ENCODE measurements at regions not wholly inside any gene's neighbourhood (a gene's known extent, or its start where the extent isn't known, plus 50 kb on each side); places are given as distances from the start of the nearest gene placed in this dataset.

GRCh38 chr3:72385167-72385566 lies 463.1 kb downstream of the SHQ1 start:
- DNase-seq (ENCODE audit: low read depth) (no peak), FAIRE-seq (no peak)
- Histone ChIP-seq H4K20me1 (ENCODE audit: insufficient read depth, low read length) (peaks cover 99% of the 10 kb centered on the region), H3K9ac (ENCODE audit: low read length) (no peak overlapping the region), H3K9me3 (ENCODE audit: insufficient read depth, low read depth, low read length) (no peaks in the 10 kb centered on the region), H3K27ac (ENCODE audit: low read depth, low read length) (no peak overlapping the region), H3K4me1 (ENCODE audit: insufficient read depth, low read length) (peaks cover 8% of the 10 kb centered on the region), H3K4me3 (ENCODE audit: insufficient read depth, low read depth, low read length) (no peak overlapping the region), H2AFZ (ENCODE audit: low read depth, low read length) (no peak overlapping the region), H3K36me3 (ENCODE audit: insufficient read depth, low read length) (no peaks in the 10 kb centered on the region), H3K79me2 (ENCODE audit: insufficient read depth, low read length) (peaks cover 98% of the 10 kb centered on the region), H3K27me3 (ENCODE audit: insufficient read depth, low read length) (no peaks in the 10 kb centered on the region), H3K4me2 (ENCODE audit: low read length) (no peak overlapping the region)
- Mint-ChIP-seq H3K4me3 (ENCODE audit: unreplicated experiment) (no peak overlapping the region), H3K27ac (ENCODE audit: unreplicated experiment) (no peak overlapping the region), H3K36me3 (ENCODE audit: low read depth, unreplicated experiment) (no peaks in the 10 kb centered on the region), H3K27me3 (ENCODE audit: low read depth, unreplicated experiment) (no peaks in the 10 kb centered on the region), H3K9me3 (ENCODE audit: unreplicated experiment) (no peaks in the 10 kb centered on the region), H3K4me1 (ENCODE audit: low read depth, unreplicated experiment) (peaks cover 48% of the 10 kb centered on the region)
- TF ChIP-seq EZH2 (IDR thresholded peaks at IDR 0.05; ENCODE audit: insufficient read depth, low read length) (no peak), CTCF (IDR thresholded peaks at IDR 0.05; ENCODE audit: insufficient read depth, low read depth, low read length) (no peak)

GRCh38 chr3:72384602-72385001 lies 463.6 kb downstream of the SHQ1 start:
- H3K9ac ChIP-seq (ENCODE audit: low read length): no peak overlapping the region
- no peak for DNase-seq (ENCODE audit: low read depth)
- FAIRE-seq: no peak
- no peak overlapping the region for H3K4me2 ChIP-seq (ENCODE audit: low read length)
- Mint-ChIP-seq H3K9me3 (ENCODE audit: unreplicated experiment) (no peaks in the 10 kb centered on the region), H3K27me3 (ENCODE audit: low read depth, unreplicated experiment) (no peaks in the 10 kb centered on the region), H3K4me3 (ENCODE audit: unreplicated experiment) (no peak overlapping the region), H3K36me3 (ENCODE audit: low read depth, unreplicated experiment) (no peaks in the 10 kb centered on the region), H3K27ac (ENCODE audit: unreplicated experiment) (no peak overlapping the region), H3K4me1 (ENCODE audit: low read depth, unreplicated experiment) (peaks cover 48% of the 10 kb centered on the region)
- peaks cover 13% of the 10 kb centered on the region for H3K4me1 ChIP-seq (ENCODE audit: insufficient read depth, low read length)
- H2AFZ ChIP-seq (ENCODE audit: low read depth, low read length): no peak overlapping the region
- H3K27me3 ChIP-seq (ENCODE audit: insufficient read depth, low read length): no peaks in the 10 kb centered on the region
- H3K9me3 ChIP-seq (ENCODE audit: insufficient read depth, low read depth, low read length): no peaks in the 10 kb centered on the region
- no peak for TF ChIP-seq CTCF (IDR thresholded peaks at IDR 0.05; ENCODE audit: insufficient read depth, low read depth, low read length)
- H3K4me3 ChIP-seq (ENCODE audit: insufficient read depth, low read depth, low read length): no peak overlapping the region
- H3K36me3 ChIP-seq (ENCODE audit: insufficient read depth, low read length): no peaks in the 10 kb centered on the region
- H3K79me2 ChIP-seq (ENCODE audit: insufficient read depth, low read length): peaks cover 97% of the 10 kb centered on the region
- H4K20me1 ChIP-seq (ENCODE audit: insufficient read depth, low read length): peaks cover 99% of the 10 kb centered on the region
- no peak overlapping the region for H3K27ac ChIP-seq (ENCODE audit: low read depth, low read length)

GRCh38 chr3:72383883-72384282 lies 464.4 kb downstream of the SHQ1 start:
- Histone ChIP-seq H3K4me1 (ENCODE audit: insufficient read depth, low read length) (peaks cover 14% of the 10 kb centered on the region), H3K4me2 (ENCODE audit: low read length) (no peak overlapping the region), H3K27me3 (ENCODE audit: insufficient read depth, low read length) (no peaks in the 10 kb centered on the region), H3K9ac (ENCODE audit: low read length) (no peak overlapping the region), H3K4me3 (ENCODE audit: insufficient read depth, low read depth, low read length) (no peak overlapping the region), H3K36me3 (ENCODE audit: insufficient read depth, low read length) (peaks cover 1% of the 10 kb centered on the region), H2AFZ (ENCODE audit: low read depth, low read length) (no peak overlapping the region), H3K27ac (ENCODE audit: low read depth, low read length) (no peak overlapping the region), H3K79me2 (ENCODE audit: insufficient read depth, low read length) (peaks cover 95% of the 10 kb centered on the region), H4K20me1 (ENCODE audit: insufficient read depth, low read length) (peaks cover 99% of the 10 kb centered on the region), H3K9me3 (ENCODE audit: insufficient read depth, low read depth, low read length) (no peaks in the 10 kb centered on the region)
- Mint-ChIP-seq H3K4me3 (ENCODE audit: unreplicated experiment) (no peak overlapping the region), H3K4me1 (ENCODE audit: low read depth, unreplicated experiment) (peaks cover 50% of the 10 kb centered on the region), H3K27ac (ENCODE audit: unreplicated experiment) (no peak overlapping the region), H3K27me3 (ENCODE audit: low read depth, unreplicated experiment) (no peaks in the 10 kb centered on the region), H3K9me3 (ENCODE audit: unreplicated experiment) (no peaks in the 10 kb centered on the region), H3K36me3 (ENCODE audit: low read depth, unreplicated experiment) (no peaks in the 10 kb centered on the region)
- no peak for FAIRE-seq
- DNase-seq (ENCODE audit: low read depth): no peak
- no peak for TF ChIP-seq EZH2 (IDR thresholded peaks at IDR 0.05; ENCODE audit: insufficient read depth, low read length)
- TF ChIP-seq CTCF (IDR thresholded peaks at IDR 0.05; ENCODE audit: insufficient read depth, low read depth, low read length): no peak

Measured in astrocyte (in vitro differentiated cells and primary cell).